Smooth muscle cell (in vitro differentiated cells): ENCODE measurements at regions not wholly inside any gene's neighbourhood (a gene's known extent, or its start where the extent isn't known, plus 50 kb on each side); places are given as distances from the start of the nearest gene placed in this dataset.

Experiments used
- DNase-seq: peaks from one replicate; lab custom pipeline; 2025; ENCODE audit not compliant: unreplicated experiment; lab: John Stamatoyannopoulos, UW
- H2AFZ ChIP-seq: fragments of 200-600 bp; sonication (generic); 2 replicates; pipeline ENCODE4 v1.6.0; 2016; ENCODE audit warnings: antibody characterized with exemption, low read depth, mild to moderate bottlenecking
- H3F3A ChIP-seq: fragments of 200-600 bp; sonication (generic); 2 replicates; pipeline ENCODE4 v1.6.0; 2017; ENCODE audit warnings: antibody characterized with exemption, low read depth
- H3K27ac ChIP-seq: fragments of 200-600 bp; sonication (generic); 2 replicates; pipeline ENCODE4 v1.5.1; 2016; ENCODE audit warnings: low read depth, mild to moderate bottlenecking
- H3K27me3 ChIP-seq: fragments of 200-600 bp; sonication (generic); 2 replicates; pipeline ENCODE4 v1.6.1; 2016; ENCODE audit warnings: low read depth, mild to moderate bottlenecking
- H3K36me3 ChIP-seq: fragments of 200-600 bp; sonication (generic); 2 replicates; pipeline ENCODE4 v1.5.1; 2016; ENCODE audit warnings: low read depth
- H3K4me1 ChIP-seq: fragments of 200-600 bp; sonication (generic); 2 replicates; pipeline ENCODE4 v1.5.1; 2016; ENCODE audit warnings: low read depth
- H3K4me2 ChIP-seq: fragments of 200-600 bp; sonication (generic); 2 replicates; pipeline ENCODE4 v1.6.0; 2016; ENCODE audit warnings: mild to moderate bottlenecking
- H3K4me3 ChIP-seq: fragments of 200-600 bp; sonication (generic); 2 replicates; pipeline ENCODE4 v1.5.1; 2016; ENCODE audit warnings: mild to moderate bottlenecking
- H3K79me2 ChIP-seq: fragments of 200-600 bp; sonication (generic); 2 replicates; pipeline ENCODE4 v1.6.0; 2016; ENCODE audit warnings: low read depth, mild to moderate bottlenecking
- H3K9ac ChIP-seq: fragments of 200-600 bp; sonication (generic); 2 replicates; pipeline ENCODE4 v1.6.0; 2016; ENCODE audit warnings: low read depth
- H3K9me3 ChIP-seq: fragments of 200-600 bp; sonication (generic); replicated peaks from 2 replicates; pipeline ENCODE4 v1.5.1; 2016; ENCODE audit warnings: low read depth
- H4K20me1 ChIP-seq: fragments of 200-600 bp; sonication (generic); 2 replicates; pipeline ENCODE4 v1.6.0; 2016; ENCODE audit warnings: low read depth
- CTCF ChIP-seq: fragments of 200-600 bp; sonication (generic); IDR thresholded peaks from 2 replicates; pipeline ENCODE4 v1.5.1; 2017; ENCODE audit warnings: borderline replicate concordance, mild to moderate bottlenecking, antibody characterized with exemption; ENCODE audit not compliant: insufficient read depth, poor library complexity, severe bottlenecking
- WGBS: methylation state at CpG from one replicate; pipeline ENCODE4 v1.1.7; 2016; ENCODE audit warnings: low lambda C conversion rate; 5-methylcytosine and 5-hydroxymethylcytosine counted together

- no peaks in the 10 kb centered on the region for H3K36me3 ChIP-seq
- H3K9me3 ChIP-seq, result no peaks in the 10 kb centered on the region
- H3K27ac ChIP-seq, result no peak overlapping the region
- H2AFZ ChIP-seq, result no peak overlapping the region
- no peaks in the 10 kb centered on the region for H3K4me1 ChIP-seq
- H3K4me2 ChIP-seq, result no peak overlapping the region
- H3F3A ChIP-seq, result no peaks in the 10 kb centered on the region
- H4K20me1 ChIP-seq, result no peaks in the 10 kb centered on the region
- DNase-seq, result no peak
- H3K4me3 ChIP-seq, result no peak overlapping the region
- H3K9ac ChIP-seq, result no peak overlapping the region
- no peak for TF ChIP-seq CTCF
- 88% methylated on average over 1 of the region's 1 CpG for WGBS
- no peaks in the 10 kb centered on the region for H3K79me2 ChIP-seq
- no peaks in the 10 kb centered on the region for H3K27me3 ChIP-seq
These were observed 1562.5 kb upstream of the ADGRL3 start for GRCh38 chr4:59637596-59637995.

- H3K4me2 ChIP-seq, result no peak overlapping the region
- WGBS, result 92% methylated on average over 1 of the region's 1 CpG
- no peaks in the 10 kb centered on the region for H3K4me1 ChIP-seq
- TF ChIP-seq CTCF, result no peak
- H3K27me3 ChIP-seq, result no peaks in the 10 kb centered on the region
- no peak for DNase-seq
- no peak overlapping the region for H3K27ac ChIP-seq
- H3K36me3 ChIP-seq, result no peaks in the 10 kb centered on the region
- no peaks in the 10 kb centered on the region for H3K79me2 ChIP-seq
- no peaks in the 10 kb centered on the region for H3F3A ChIP-seq
- H3K4me3 ChIP-seq, result no peak overlapping the region
- H3K9me3 ChIP-seq, result no peaks in the 10 kb centered on the region
- H4K20me1 ChIP-seq, result no peaks in the 10 kb centered on the region
- no peak overlapping the region for H3K9ac ChIP-seq
- no peak overlapping the region for H2AFZ ChIP-seq
These were observed 1556.4 kb upstream of the ADGRL3 start for GRCh38 chr4:59643682-59644081.

GRCh38 chr4:59644765-59645164, 1555.4 kb upstream of the ADGRL3 start:
- H3K27ac ChIP-seq, result no peak overlapping the region
- H3K79me2 ChIP-seq, result no peaks in the 10 kb centered on the region
- no peaks in the 10 kb centered on the region for H3K27me3 ChIP-seq
- no peaks in the 10 kb centered on the region for H3K9me3 ChIP-seq
- no peak overlapping the region for H2AFZ ChIP-seq
- H3K4me3 ChIP-seq, result no peak overlapping the region
- no peaks in the 10 kb centered on the region for H4K20me1 ChIP-seq
- H3F3A ChIP-seq, result no peaks in the 10 kb centered on the region
- over 99% methylated on average over 3 of the region's 3 CpGs for WGBS
- no peaks in the 10 kb centered on the region for H3K36me3 ChIP-seq
- DNase-seq, result no peak
- no peak overlapping the region for H3K9ac ChIP-seq
- no peak overlapping the region for H3K4me2 ChIP-seq
- no peaks in the 10 kb centered on the region for H3K4me1 ChIP-seq
- TF ChIP-seq CTCF, result no peak

- WGBS, result 89% methylated on average over 5 of the region's 5 CpGs
- Histone ChIP-seq H3K9me3 (no peaks in the 10 kb centered on the region), H3K4me1 (no peaks in the 10 kb centered on the region), H3K27ac (no peak overlapping the region), H3K36me3 (no peaks in the 10 kb centered on the region), H3K79me2 (no peaks in the 10 kb centered on the region), H2AFZ (no peak overlapping the region), H3K4me2 (no peak overlapping the region), H4K20me1 (no peaks in the 10 kb centered on the region), H3K9ac (no peak overlapping the region), H3F3A (no peaks in the 10 kb centered on the region), H3K4me3 (no peak overlapping the region), H3K27me3 (no peaks in the 10 kb centered on the region)
- no peak for TF ChIP-seq CTCF
- DNase-seq, result no peak
These were observed 1554.0 kb upstream of the ADGRL3 start for GRCh38 chr4:59646082-59646481.
